Smooth muscle cell (in vitro differentiated cells): ENCODE measurements at regions not wholly inside any gene's neighbourhood (a gene's known extent, or its start where the extent isn't known, plus 50 kb on each side); places are given as distances from the start of the nearest gene placed in this dataset.

Source experiments
- DNase-seq: peaks from one replicate; lab custom pipeline; 2025; ENCODE audit not compliant: unreplicated experiment; lab: John Stamatoyannopoulos, UW
- H2AFZ ChIP-seq: fragments of 200-600 bp; sonication (generic); 2 replicates; pipeline ENCODE4 v1.6.0; 2016; ENCODE audit warnings: antibody characterized with exemption, low read depth, mild to moderate bottlenecking
- H3F3A ChIP-seq: fragments of 200-600 bp; sonication (generic); 2 replicates; pipeline ENCODE4 v1.6.0; 2017; ENCODE audit warnings: antibody characterized with exemption, low read depth
- H3K27ac ChIP-seq: fragments of 200-600 bp; sonication (generic); 2 replicates; pipeline ENCODE4 v1.5.1; 2016; ENCODE audit warnings: low read depth, mild to moderate bottlenecking
- H3K27me3 ChIP-seq: fragments of 200-600 bp; sonication (generic); 2 replicates; pipeline ENCODE4 v1.6.1; 2016; ENCODE audit warnings: low read depth, mild to moderate bottlenecking
- H3K36me3 ChIP-seq: fragments of 200-600 bp; sonication (generic); 2 replicates; pipeline ENCODE4 v1.5.1; 2016; ENCODE audit warnings: low read depth
- H3K4me1 ChIP-seq: fragments of 200-600 bp; sonication (generic); 2 replicates; pipeline ENCODE4 v1.5.1; 2016; ENCODE audit warnings: low read depth
- H3K4me2 ChIP-seq: fragments of 200-600 bp; sonication (generic); 2 replicates; pipeline ENCODE4 v1.6.0; 2016; ENCODE audit warnings: mild to moderate bottlenecking
- H3K4me3 ChIP-seq: fragments of 200-600 bp; sonication (generic); 2 replicates; pipeline ENCODE4 v1.5.1; 2016; ENCODE audit warnings: mild to moderate bottlenecking
- H3K79me2 ChIP-seq: fragments of 200-600 bp; sonication (generic); 2 replicates; pipeline ENCODE4 v1.6.0; 2016; ENCODE audit warnings: low read depth, mild to moderate bottlenecking
- H3K9ac ChIP-seq: fragments of 200-600 bp; sonication (generic); 2 replicates; pipeline ENCODE4 v1.6.0; 2016; ENCODE audit warnings: low read depth
- H3K9me3 ChIP-seq: fragments of 200-600 bp; sonication (generic); replicated peaks from 2 replicates; pipeline ENCODE4 v1.5.1; 2016; ENCODE audit warnings: low read depth
- H4K20me1 ChIP-seq: fragments of 200-600 bp; sonication (generic); 2 replicates; pipeline ENCODE4 v1.6.0; 2016; ENCODE audit warnings: low read depth
- CTCF ChIP-seq: fragments of 200-600 bp; sonication (generic); IDR thresholded peaks from 2 replicates; pipeline ENCODE4 v1.5.1; 2017; ENCODE audit warnings: borderline replicate concordance, mild to moderate bottlenecking, antibody characterized with exemption; ENCODE audit not compliant: insufficient read depth, poor library complexity, severe bottlenecking
- WGBS: methylation state at CpG from one replicate; pipeline ENCODE4 v1.1.7; 2016; ENCODE audit warnings: low lambda C conversion rate; 5-methylcytosine and 5-hydroxymethylcytosine counted together

- H3K27ac ChIP-seq = peak overlapping the region; percentile 86
- H3K4me1 ChIP-seq = peaks cover 12% of the 10 kb centered on the region
- peak overlapping the region; percentile 96 for H2AFZ ChIP-seq
- peak overlapping the region; percentile 76 for H3K4me3 ChIP-seq
- H3K27me3 ChIP-seq = no peaks in the 10 kb centered on the region
- whole genome bisulfite sequencing = 5% methylated on average over 13 of the region's 16 CpGs
- no peaks in the 10 kb centered on the region for H3F3A ChIP-seq
- H4K20me1 ChIP-seq = no peaks in the 10 kb centered on the region
- no peak for DNase-seq
- H3K36me3 ChIP-seq = no peaks in the 10 kb centered on the region
- H3K79me2 ChIP-seq = no peaks in the 10 kb centered on the region
- peak overlapping the region; percentile 98 for H3K4me2 ChIP-seq
- TF ChIP-seq CTCF = no peak
- H3K9ac ChIP-seq = peak overlapping the region; percentile 85
- H3K9me3 ChIP-seq = no peaks in the 10 kb centered on the region
Observed at GRCh38 chr22:46035380-46035741, 58.4 kb upstream of the WNT7B start.

DNA sequence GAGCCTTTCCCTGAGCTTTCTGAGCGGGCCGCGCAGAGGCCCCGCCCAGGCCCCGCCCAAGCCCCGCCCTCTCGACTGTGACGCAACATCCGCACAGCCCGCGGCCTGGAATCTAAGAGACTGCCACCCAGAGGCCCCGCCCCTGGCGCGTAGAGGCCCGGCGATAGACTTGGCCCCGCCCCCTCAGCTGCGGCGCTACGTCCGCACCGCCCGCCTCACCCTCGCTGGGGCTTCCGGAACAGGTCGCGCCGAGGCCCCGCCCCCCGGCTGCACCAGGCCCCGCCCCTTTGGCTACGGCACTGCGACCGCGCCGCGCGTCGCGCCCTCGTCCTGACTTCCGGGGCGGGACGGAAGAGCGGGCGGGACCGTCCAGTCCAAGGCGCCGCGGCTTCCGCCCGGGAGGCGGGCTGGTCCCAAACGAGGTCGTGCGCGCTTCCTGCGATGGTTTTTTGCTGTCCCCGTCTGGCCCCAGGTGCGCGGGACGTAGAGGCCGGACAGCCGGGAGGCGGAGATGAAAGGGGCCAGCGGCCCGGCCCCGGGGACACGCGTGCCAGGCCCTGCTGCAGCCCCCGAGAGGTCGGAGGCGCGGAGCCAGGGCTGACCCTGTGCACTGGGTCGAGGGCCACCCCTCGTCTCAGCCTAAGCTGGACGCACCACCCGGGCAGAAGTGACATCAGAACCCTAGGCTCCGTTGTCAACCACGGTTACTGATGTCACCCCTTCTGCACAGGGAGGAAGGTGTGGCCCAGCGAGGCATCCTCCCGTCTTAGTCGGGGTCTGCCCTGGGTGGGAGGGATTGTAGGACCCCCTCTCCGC is 59.0 kb upstream of the WNT7B start:
- H3K27ac ChIP-seq = peak overlapping the region; percentile 77
- no peaks in the 10 kb centered on the region for H3K27me3 ChIP-seq
- peak overlapping the region; percentile 76 for H3K4me3 ChIP-seq
- no peaks in the 10 kb centered on the region for H3F3A ChIP-seq
- H3K4me1 ChIP-seq = peaks cover 12% of the 10 kb centered on the region
- H3K36me3 ChIP-seq = no peaks in the 10 kb centered on the region
- H3K9ac ChIP-seq = peak overlapping the region; percentile 82
- H3K9me3 ChIP-seq = no peaks in the 10 kb centered on the region
- DNase-seq = peak; percentile 99
- 2% methylated on average over 28 of the region's 84 CpGs for WGBS
- no peak for TF ChIP-seq CTCF
- H2AFZ ChIP-seq = peak overlapping the region; percentile 40
- H3K4me2 ChIP-seq = peak overlapping the region; percentile 92
- no peaks in the 10 kb centered on the region for H3K79me2 ChIP-seq
- no peaks in the 10 kb centered on the region for H4K20me1 ChIP-seq

- Histone ChIP-seq H3K36me3 (no peaks in the 10 kb centered on the region), H3K79me2 (no peaks in the 10 kb centered on the region), H2AFZ (peak overlapping the region; percentile 40), H3K27me3 (no peaks in the 10 kb centered on the region), H3K4me3 (peak overlapping the region; percentile 76), H3K9ac (peak overlapping the region; percentile 82), H3K9me3 (no peaks in the 10 kb centered on the region), H4K20me1 (no peaks in the 10 kb centered on the region), H3F3A (no peaks in the 10 kb centered on the region), H3K4me2 (peak overlapping the region; percentile 92), H3K4me1 (peaks cover 12% of the 10 kb centered on the region), H3K27ac (peak overlapping the region; percentile 77)
- no peak for DNase-seq
- 56% methylated on average over 18 of the region's 18 CpGs for WGBS
- TF ChIP-seq CTCF = no peak
Observed at GRCh38 chr22:46036558-46037408, 59.8 kb upstream of the WNT7B start.
